Cardiac fibroblast (primary cell): ENCODE measurements at regions not wholly inside any gene's neighbourhood (a gene's known extent, or its start where the extent isn't known, plus 50 kb on each side); places are given as distances from the start of the nearest gene placed in this dataset.

ENCODE experiments used
- DNase-seq, 2 donors: peaks; one replicate each; pipeline versions ENCODE4 v3.0.0 to v3.0.0-alpha.2; 2010; ENCODE audit warnings: low read depth in 2 of 2
- H3K4me3 ChIP-seq, 2 donors: replicated peaks in 1 of 2; 1 replicate in 1 of 2; 2 replicates in 1 of 2; pipeline ENCODE4 v1.5.1; 2011; ENCODE audit warnings: low read depth in 2 of 2, low read length in 2 of 2, mild to moderate bottlenecking in 2 of 2, moderate library complexity in 1 of 2
- CTCF ChIP-seq: IDR thresholded peaks from one replicate; pipeline ENCODE4 v1.5.1; 2011; ENCODE audit warnings: low read depth, mild to moderate bottlenecking, low read length, inconsistent platforms

- TF ChIP-seq CTCF: no peak
- no peak for DNase-seq
- H3K4me3 ChIP-seq: no peak overlapping the region
Measured at GRCh38 chr2:47257946-47258348, 81.6 kb upstream of the CALM2 start.

- no peak overlapping the region for H3K4me3 ChIP-seq
- TF ChIP-seq CTCF: no peak
Measured at GRCh38 chr2:47256416-47257087, 80.2 kb upstream of the CALM2 start.

GRCh38 chr2:47255794-47256193 is 79.5 kb upstream of the CALM2 start:
- no peak for TF ChIP-seq CTCF
- DNase-seq: no peak
- H3K4me3 ChIP-seq: no peak overlapping the region

More at GRCh38 chr2:47256416-47257087, 80.2 kb upstream of the CALM2 start:
- DNase-seq: no peak

- no peak overlapping the region for H3K4me3 ChIP-seq
- no peak for DNase-seq
- TF ChIP-seq CTCF: no peak
Measured at GRCh38 chr2:47254464-47254863, 78.2 kb upstream of the CALM2 start.

GRCh38 chr2:47253447-47253846 is 77.1 kb upstream of the CALM2 start:
- DNase-seq: no peak
- no peak for TF ChIP-seq CTCF
- no peak overlapping the region for H3K4me3 ChIP-seq

- H3K4me3 ChIP-seq: no peak overlapping the region
- TF ChIP-seq CTCF: no peak
- no peak for DNase-seq
Measured at GRCh38 chr2:47251404-47251675, 75.0 kb upstream of the CALM2 start.
